Endothelial cell of umbilical vein (primary cell): ENCODE measurements at regions not wholly inside any gene's neighbourhood (a gene's known extent, or its start where the extent isn't known, plus 50 kb on each side); places are given as distances from the start of the nearest gene placed in this dataset.
"Not testable (repeated sequence)": the region's sequence is repeated elsewhere in the genome, so short reads cannot be mapped to it uniquely, and the experiment has no call there.

Experiments used
- BruUV-seq: library from RNA; stranded (reverse); fragments of 400-500 nt; replicated peaks from 2 replicates; lab custom pipeline; 2021; lab: Mats Ljungman, UMichigan
- CTCF ChIA-PET: fragments of 300-600, 350-600 bp; sonication (Branson Sonifier 250); formaldehyde crosslinking; loops from one replicate; lab custom pipeline; 2021; ENCODE audit warnings: antibody characterized with exemption, inconsistent platforms; lab: Charles Lee
- POLR2A ChIA-PET: fragments of 300-600, 350-600 bp; sonication (Branson Sonifier 250); formaldehyde crosslinking; loops from one replicate; lab custom pipeline; 2021; ENCODE audit warnings: antibody characterized with exemption, inconsistent platforms; lab: Charles Lee
- DNase-seq: peaks from one replicate; pipeline ENCODE4 v3.0.0-alpha.2; 2011; ENCODE audit warnings: low read depth, low spot score
- FAIRE-seq: peaks from 2 replicates; lab custom pipeline; 2011; peaks lifted over from hg19 to GRCh38; lab: Jason Lieb, UNC
- H2AFZ ChIP-seq: 2 replicates; pipeline ENCODE4 v1.6.0; 2012; ENCODE audit warnings: low read depth, low read length, control low read depth, inconsistent platforms
- H3K27ac ChIP-seq: 2 replicates; pipeline ENCODE4 v1.5.1; 2011; ENCODE audit warnings: low read depth, mild to moderate bottlenecking, control low read depth, low read length, moderate library complexity; ENCODE audit not compliant: insufficient read depth
- H3K27me3 ChIP-seq, 2 experiments: 2 replicates each; pipeline versions ENCODE4 v1.6.0 to v1.6.1; 2011; ENCODE audit warnings: low read length in 2 of 2, mixed read lengths in 1 of 2; ENCODE audit not compliant: control insufficient read depth in 2 of 2, insufficient read depth in 2 of 2
- H3K36me3 ChIP-seq, 2 experiments: 2 replicates in 1 of 2; 3 replicates in 1 of 2; pipeline ENCODE4 v1.5.1; 2011; ENCODE audit warnings: low read length in 2 of 2, mild to moderate bottlenecking in 1 of 2, moderate library complexity in 1 of 2; ENCODE audit not compliant: control insufficient read depth in 2 of 2, insufficient read depth in 2 of 2; ENCODE audit errors: extremely low read depth in 1 of 2
- H3K4me1 ChIP-seq: 3 replicates; pipeline ENCODE4 v1.5.1; 2011; ENCODE audit warnings: mild to moderate bottlenecking, low read length; ENCODE audit not compliant: control insufficient read depth, insufficient read depth; ENCODE audit errors: extremely low read depth
- H3K4me2 ChIP-seq: 2 replicates; pipeline ENCODE4 v1.6.1; 2011; ENCODE audit warnings: low read length, control low read depth, mixed read lengths; ENCODE audit not compliant: insufficient read depth
- H3K4me3 ChIP-seq, 3 experiments: fragments of 200-600 bp in 1 of 3; sonication (generic), shearing (Covaris generic) in 1 of 3; replicated peaks in 1 of 3; 2 replicates each; pipeline ENCODE4 v1.5.1; 2011 to 2016; ENCODE audit warnings: control low read depth in 3 of 3, low read length in 3 of 3, mild to moderate bottlenecking in 2 of 3, inconsistent platforms in 1 of 3, low read depth in 1 of 3, moderate library complexity in 1 of 3; ENCODE audit not compliant: insufficient read depth in 1 of 3
- H3K79me2 ChIP-seq: 2 replicates; pipeline ENCODE4 v1.6.0; 2012; ENCODE audit warnings: low read length, inconsistent platforms; ENCODE audit not compliant: control insufficient read depth, insufficient read depth
- H3K9ac ChIP-seq: replicated peaks from 2 replicates; pipeline ENCODE3; 2011; ENCODE audit warnings: low read length, control low read depth; ENCODE audit not compliant: insufficient read depth; ENCODE audit errors: extremely low read depth
- H3K9me1 ChIP-seq: replicated peaks from 3 replicates; pipeline ENCODE4 v1.6.0; 2011; ENCODE audit warnings: mild to moderate bottlenecking, low read length; ENCODE audit not compliant: control insufficient read depth, insufficient read depth; ENCODE audit errors: extremely low read depth
- H3K9me3 ChIP-seq: replicated peaks from 2 replicates; pipeline ENCODE4 v1.5.1; 2012; ENCODE audit warnings: low read length, inconsistent platforms; ENCODE audit not compliant: control insufficient read depth, insufficient read depth
- H4K20me1 ChIP-seq: replicated peaks from 2 replicates; pipeline ENCODE3; 2011; ENCODE audit warnings: mild to moderate bottlenecking, low read length; ENCODE audit not compliant: control insufficient read depth, insufficient read depth; ENCODE audit errors: extremely low read depth
- dilution Hi-C: fragments of 300-500 bp; cut with MboI; formaldehyde crosslinking; loops from one replicate; pipeline ENCODE4 v1.15.0; 2019; ENCODE audit warnings: low sequenced_read_pairs; ENCODE audit not compliant: extremely low pct_ligation_motif_present
- intact Hi-C: fragments of 100-400 bp; cut with micrococcal nuclease; formaldehyde crosslinking; loops from one replicate; pipeline ENCODE4 v1.10.0; 2022

DNA sequence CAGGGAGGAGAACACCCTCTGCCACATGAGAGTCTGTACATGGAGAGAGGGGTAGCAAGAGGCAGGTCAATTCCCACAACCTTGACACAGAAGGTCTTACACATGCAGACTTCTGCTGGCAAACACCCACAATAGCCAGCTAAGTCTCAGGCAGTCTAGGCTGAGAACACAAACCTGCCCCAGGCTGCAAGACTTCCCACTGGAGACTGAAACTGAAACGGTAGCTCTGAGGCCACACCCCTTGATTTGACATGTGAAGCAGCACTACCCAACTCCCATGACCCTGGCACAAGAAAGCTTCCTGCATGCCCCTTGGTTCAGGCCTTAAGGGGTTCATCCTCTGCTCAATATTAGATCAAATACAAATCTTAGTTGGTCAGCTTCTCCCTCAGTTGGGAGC, 237.8 kb upstream of the NPAP1 start:
- dilution Hi-C loops, H3K4me2 ChIP-seq, H2AFZ ChIP-seq, BruUV-seq, POLR2A ChIA-PET, H3K36me3 ChIP-seq, H3K4me1 ChIP-seq, H3K9me1 ChIP-seq, H3K9me3 ChIP-seq, CTCF ChIA-PET, intact Hi-C loops, H4K20me1 ChIP-seq, H3K27me3 ChIP-seq, FAIRE-seq, H3K27ac ChIP-seq, DNase-seq, H3K4me3 ChIP-seq, H3K9ac ChIP-seq, H3K79me2 ChIP-seq: not testable (repeated sequence)

DNA sequence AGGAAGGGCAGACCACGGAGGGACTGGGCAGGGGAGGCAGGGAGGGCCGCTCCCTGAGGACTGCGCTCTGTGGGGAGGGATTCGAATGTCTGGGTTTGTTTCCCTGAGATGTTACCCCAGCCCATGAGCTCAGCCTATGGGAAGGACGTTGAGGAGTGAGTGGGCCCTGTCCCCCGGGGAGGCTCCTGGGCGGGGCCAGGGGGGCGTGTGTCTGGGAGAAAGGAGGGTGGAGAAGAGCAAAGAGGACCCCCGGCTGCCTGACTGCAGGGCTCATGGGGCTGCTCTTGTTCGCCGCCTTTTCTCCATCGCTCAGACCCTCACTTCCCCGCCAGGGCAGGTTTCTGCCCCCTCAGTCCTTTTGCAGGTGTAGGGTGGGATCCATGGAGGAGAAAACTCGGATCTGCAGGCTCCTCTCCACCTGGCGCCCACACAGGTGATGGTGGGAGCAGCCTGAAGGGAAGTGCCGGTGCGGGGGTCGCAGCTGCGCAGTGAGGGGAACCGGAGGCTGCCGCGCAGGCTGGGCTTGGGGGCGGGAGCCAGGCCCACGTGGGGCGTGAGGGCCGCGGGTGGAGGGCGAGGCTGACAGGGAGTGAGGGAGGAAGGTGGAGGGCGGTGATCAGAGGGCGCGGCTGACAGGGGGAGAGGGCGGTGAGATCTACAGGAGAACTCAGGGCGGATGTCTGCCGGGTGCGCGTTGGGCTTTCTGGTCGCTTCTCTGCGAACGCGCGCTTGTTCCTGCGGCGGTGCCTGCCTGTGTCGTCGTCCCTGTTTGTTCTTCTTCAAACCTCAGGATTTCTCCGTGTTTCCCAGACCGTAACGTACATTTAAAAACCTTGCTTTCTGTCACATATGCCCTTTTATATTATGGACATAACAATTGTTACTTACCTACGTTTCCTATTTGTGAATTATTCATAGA, 198.2 kb upstream of the NPAP1 start:
- FAIRE-seq, BruUV-seq, H3K79me2 ChIP-seq, H3K4me3 ChIP-seq, H3K36me3 ChIP-seq, intact Hi-C loops, H3K9me3 ChIP-seq, H3K27me3 ChIP-seq, H3K4me2 ChIP-seq, H3K4me1 ChIP-seq, dilution Hi-C loops, H2AFZ ChIP-seq, CTCF ChIA-PET, H3K27ac ChIP-seq, POLR2A ChIA-PET, DNase-seq, H3K9ac ChIP-seq, H3K9me1 ChIP-seq, H4K20me1 ChIP-seq: not testable (repeated sequence)

- BruUV-seq, FAIRE-seq, H3K79me2 ChIP-seq, H3K27ac ChIP-seq, H4K20me1 ChIP-seq, H3K27me3 ChIP-seq, H3K4me3 ChIP-seq, H3K9me3 ChIP-seq, DNase-seq, intact Hi-C loops, H3K36me3 ChIP-seq, POLR2A ChIA-PET, CTCF ChIA-PET, dilution Hi-C loops, H2AFZ ChIP-seq, H3K4me1 ChIP-seq, H3K9me1 ChIP-seq, H3K4me2 ChIP-seq, H3K9ac ChIP-seq: not testable (repeated sequence)
These were observed 189.5 kb upstream of the NPAP1 start for GRCh38 chr15:24485885-24486567.
